ENCODE measurements at regions not wholly inside any gene's neighbourhood (a gene's known extent, or its start where the extent isn't known, plus 50 kb on each side); places are given as distances from the start of the nearest gene placed in this dataset.

DNA sequence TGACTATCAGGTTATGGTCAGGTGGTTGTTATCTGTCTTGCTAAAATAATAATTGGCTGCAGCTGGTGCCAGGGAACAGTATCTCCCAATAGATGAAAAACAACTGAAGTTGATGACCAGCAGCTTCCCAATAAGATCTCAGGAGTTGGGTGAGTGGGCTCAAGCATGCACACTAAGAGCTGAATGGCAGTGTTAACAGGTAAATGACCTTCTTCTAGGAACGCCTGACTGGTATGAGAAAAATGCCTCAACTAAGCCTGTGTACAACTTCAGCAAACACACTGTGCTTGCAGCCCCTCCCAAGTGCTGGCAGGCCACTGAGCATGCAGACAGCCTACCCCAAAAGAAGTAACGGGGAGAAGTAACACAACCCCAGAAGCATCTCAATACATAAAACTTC, 636.9 kb downstream of the ACTR3B start:
- Histone ChIP-seq H3K27ac (ENCODE audit: extremely low read length, insufficient read depth, low read length) (no peak overlapping the region), H4K20me1 (ENCODE audit: insufficient read depth, low read length) (no peaks in the 10 kb centered on the region), H3K4me2 (ENCODE audit: low read depth, low read length) (no peak overlapping the region), H2AFZ (ENCODE audit: low read length) (no peak overlapping the region), H3K4me1 (ENCODE audit: insufficient read depth, low read length) (no peaks in the 10 kb centered on the region), H3K9ac (ENCODE audit: insufficient read depth, low read depth, low read length) (no peak overlapping the region), H3K79me2 (ENCODE audit: insufficient read depth, low read length) (no peaks in the 10 kb centered on the region), H3K27me3 (ENCODE audit: control insufficient read depth in 1 of 2, insufficient read depth in 2 of 2, low read length in 2 of 2) (no peaks in the 10 kb centered on the region), H3K9me3 (ENCODE audit: low read length) (peaks cover 56% of the 10 kb centered on the region), H3K4me3 (replicated peaks in 1 of 3; ENCODE audit: insufficient read depth in 1 of 3, low read depth in 2 of 3, low read length in 3 of 3) (no peak overlapping the region), H3K36me3 (replicated peaks in 1 of 2; ENCODE audit: control insufficient read depth in 1 of 2, insufficient read depth in 2 of 2, low read length in 2 of 2) (no peaks in the 10 kb centered on the region)
- in situ Hi-C loops (cut with HindIII; ENCODE audit: extremely low pct_ligation_motif_present, low pct_unique_long_range_greater_than_20kb) (no loop called here), intact Hi-C loops (cut with micrococcal nuclease; ENCODE audit: unreplicated experiment) (no loop called here)
- no peak for TF ChIP-seq ZNF234 (CRISPR knock-in tag; conservative IDR thresholded peaks at IDR 0.05)
- TF ChIP-seq ZBTB7A (CRISPR knock-in tag; IDR thresholded peaks at IDR 0.05): no peak
- TF ChIP-seq, protein P1, sequence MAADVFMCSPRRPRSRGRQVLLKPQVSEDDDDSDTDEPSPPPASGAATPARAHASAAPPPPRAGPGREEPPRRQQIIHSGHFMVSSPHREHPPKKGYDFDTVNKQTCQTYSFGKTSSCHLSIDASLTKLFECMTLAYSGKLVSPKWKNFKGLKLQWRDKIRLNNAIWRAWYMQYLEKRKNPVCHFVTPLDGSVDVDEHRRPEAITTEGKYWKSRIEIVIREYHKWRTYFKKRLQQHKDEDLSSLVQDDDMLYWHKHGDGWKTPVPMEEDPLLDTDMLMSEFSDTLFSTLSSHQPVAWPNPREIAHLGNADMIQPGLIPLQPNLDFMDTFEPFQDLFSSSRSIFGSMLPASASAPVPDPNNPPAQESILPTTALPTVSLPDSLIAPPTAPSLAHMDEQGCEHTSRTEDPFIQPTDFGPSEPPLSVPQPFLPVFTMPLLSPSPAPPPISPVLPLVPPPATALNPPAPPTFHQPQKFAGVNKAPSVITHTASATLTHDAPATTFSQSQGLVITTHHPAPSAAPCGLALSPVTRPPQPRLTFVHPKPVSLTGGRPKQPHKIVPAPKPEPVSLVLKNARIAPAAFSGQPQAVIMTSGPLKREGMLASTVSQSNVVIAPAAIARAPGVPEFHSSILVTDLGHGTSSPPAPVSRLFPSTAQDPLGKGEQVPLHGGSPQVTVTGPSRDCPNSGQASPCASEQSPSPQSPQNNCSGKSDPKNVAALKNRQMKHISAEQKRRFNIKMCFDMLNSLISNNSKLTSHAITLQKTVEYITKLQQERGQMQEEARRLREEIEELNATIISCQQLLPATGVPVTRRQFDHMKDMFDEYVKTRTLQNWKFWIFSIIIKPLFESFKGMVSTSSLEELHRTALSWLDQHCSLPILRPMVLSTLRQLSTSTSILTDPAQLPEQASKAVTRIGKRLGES (CRISPR knock-in tag; IDR thresholded peaks at IDR 0.05; ENCODE audit: borderline replicate concordance): no peak
- TF ChIP-seq GFI1 (CRISPR knock-in tag; IDR thresholded peaks at IDR 0.05; ENCODE audit: borderline replicate concordance): no peak
- CTCF ChIA-PET (ENCODE audit: low intra/inter-chr PET ratio, low total read pairs): no interaction called here
- FAIRE-seq (no peak), ATAC-seq (no peak), DNase-seq (ENCODE audit: low spot score) (no peak)
- WGBS (ENCODE audit: low lambda C conversion rate): 4% methylated on average over 2 of the region's 2 CpGs
- POLR2A ChIA-PET: no interaction called here
- no TSS peak for BruUV-seq (replicated peaks)

DNA sequence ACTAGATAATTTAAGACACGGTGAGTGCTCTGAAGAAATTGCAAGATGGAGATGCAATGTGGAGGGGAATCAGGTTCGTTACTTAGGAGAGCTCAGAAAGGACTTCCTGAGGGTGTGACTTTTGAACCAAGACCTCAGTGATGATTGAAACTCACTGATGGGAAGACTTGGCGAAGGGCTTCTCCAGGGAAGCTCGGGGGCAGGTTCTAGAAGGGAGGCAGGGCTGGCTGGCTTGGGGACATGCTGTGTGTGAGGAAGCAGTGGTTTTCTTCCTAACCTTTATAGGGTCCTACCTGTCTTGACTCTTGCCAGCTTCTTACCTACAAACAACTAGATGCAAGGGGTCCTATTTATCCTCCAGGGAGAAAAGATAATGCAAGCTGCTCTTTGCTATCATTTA, 637.9 kb downstream of the ACTR3B start:
- no peaks in the 10 kb centered on the region for H3K36me3 ChIP-seq (replicated peaks in 1 of 2; ENCODE audit: control insufficient read depth in 1 of 2, insufficient read depth in 2 of 2, low read length in 2 of 2)
- H3K27me3 ChIP-seq (ENCODE audit: control insufficient read depth in 1 of 2, insufficient read depth in 2 of 2, low read length in 2 of 2): no peaks in the 10 kb centered on the region
- no peak for DNase-seq (ENCODE audit: low spot score)
- H3K9me3 ChIP-seq (ENCODE audit: low read length): peaks cover 46% of the 10 kb centered on the region
- H3K4me2 ChIP-seq (ENCODE audit: low read depth, low read length): no peak overlapping the region
- TF ChIP-seq MEIS2 (CRISPR knock-in tag; IDR thresholded peaks at IDR 0.05): no peak
- ATAC-seq: no peak
- 3% methylated on average over 4 of the region's 4 CpGs for WGBS (ENCODE audit: low lambda C conversion rate)
- no TSS peak for BruUV-seq (replicated peaks)
- H4K20me1 ChIP-seq (ENCODE audit: insufficient read depth, low read length): no peaks in the 10 kb centered on the region
- H3K27ac ChIP-seq (ENCODE audit: extremely low read length, insufficient read depth, low read length): no peak overlapping the region
- ChIA-PET CTCF (ENCODE audit: low intra/inter-chr PET ratio, low total read pairs) (no interaction called here), POLR2A (no interaction called here)
- no peak overlapping the region for H3K4me3 ChIP-seq (replicated peaks in 1 of 3; ENCODE audit: insufficient read depth in 1 of 3, low read depth in 2 of 3, low read length in 3 of 3)
- intact Hi-C loops (cut with micrococcal nuclease; ENCODE audit: unreplicated experiment): no loop called here
- no peak for FAIRE-seq
- no peaks in the 10 kb centered on the region for H3K79me2 ChIP-seq (ENCODE audit: insufficient read depth, low read length)
- no peak overlapping the region for H2AFZ ChIP-seq (ENCODE audit: low read length)
- H3K4me1 ChIP-seq (ENCODE audit: insufficient read depth, low read length): no peaks in the 10 kb centered on the region
- no peak overlapping the region for H3K9ac ChIP-seq (ENCODE audit: insufficient read depth, low read depth, low read length)
- in situ Hi-C loops (cut with HindIII; ENCODE audit: extremely low pct_ligation_motif_present, low pct_unique_long_range_greater_than_20kb): no loop called here
